NB4 (cell line): ENCODE measurements at regions not wholly inside any gene's neighbourhood (a gene's known extent, or its start where the extent isn't known, plus 50 kb on each side); places are given as distances from the start of the nearest gene placed in this dataset.

Experiments used
- CTCF ChIP-seq: IDR thresholded peaks from one replicate; pipeline ENCODE4 v1.5.1; 2012; ENCODE audit warnings: low read depth, low read length
- MYC ChIP-seq: IDR thresholded peaks from 2 replicates; pipeline ENCODE4 v1.6.1; 2011; ENCODE audit warnings: low read depth, low read length

- TF ChIP-seq CTCF (no peak), MYC (no peak)
These were observed 375.0 kb upstream of the ARHGEF26 start for GRCh38 chr3:153746211-153746610.
